ENCODE measurements at regions not wholly inside any gene's neighbourhood (a gene's known extent, or its start where the extent isn't known, plus 50 kb on each side); places are given as distances from the start of the nearest gene placed in this dataset.

DNA sequence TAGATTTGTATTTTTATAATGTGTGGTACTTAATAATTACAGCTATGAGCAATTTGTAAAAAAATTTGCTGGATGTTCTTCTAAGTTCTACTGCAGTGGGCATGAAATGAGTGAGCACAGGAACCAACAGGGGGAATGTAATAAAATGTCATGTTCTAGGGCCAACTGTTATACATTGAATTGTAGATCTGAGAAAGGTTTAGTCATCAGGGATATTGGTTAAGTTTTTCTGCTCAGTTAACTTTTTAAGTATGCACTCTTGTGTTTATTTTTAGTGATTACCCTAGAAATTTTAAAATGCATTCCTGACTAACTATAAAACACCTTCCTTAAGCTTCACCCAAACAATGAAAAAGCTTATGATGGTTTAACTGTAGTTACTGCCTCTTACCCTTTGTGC, 101.8 kb downstream of the CAND1 start:
- no peak for DNase-seq (ENCODE audit: low read depth)

DNA sequence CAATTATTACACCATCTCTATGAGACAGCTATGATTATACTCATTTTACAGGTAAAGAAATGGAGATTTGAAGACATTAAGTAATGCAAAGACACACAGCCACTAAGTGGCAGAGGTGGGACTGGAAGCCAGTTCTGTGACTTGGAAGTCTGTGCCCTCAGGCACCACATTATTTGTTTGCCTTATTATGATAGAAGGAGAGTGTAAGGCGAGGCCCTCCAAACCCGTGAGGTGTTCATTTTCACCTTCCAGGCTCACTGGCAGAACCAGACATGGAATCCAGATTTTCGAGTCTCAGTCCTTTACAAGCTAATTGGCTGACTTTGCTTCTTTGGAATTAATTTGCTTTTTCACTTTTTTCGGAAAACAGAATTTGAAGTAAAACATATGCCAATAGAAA, 107.9 kb downstream of the CAND1 start:
- DNase-seq (ENCODE audit: low read depth): no peak

DNA sequence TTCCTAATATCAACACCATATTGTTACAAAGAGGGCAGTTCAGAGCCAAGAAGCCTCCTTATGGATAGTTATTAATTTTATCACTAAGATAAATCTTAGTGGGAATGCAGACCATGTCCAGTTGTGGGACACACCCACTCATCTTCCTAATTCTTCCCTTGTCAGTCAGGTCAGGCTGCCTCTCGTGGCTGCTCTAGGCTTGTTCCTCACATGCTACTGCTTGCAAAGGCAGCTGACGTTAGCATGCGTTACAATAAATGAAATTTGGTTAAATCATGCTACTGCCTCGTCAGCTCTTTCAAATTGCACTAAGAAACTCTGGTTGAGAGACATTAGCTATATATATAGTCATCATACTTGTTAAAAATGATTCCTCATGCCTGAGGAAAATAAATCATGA, 108.4 kb downstream of the CAND1 start:
- DNase-seq (ENCODE audit: low read depth): no peak

DNA sequence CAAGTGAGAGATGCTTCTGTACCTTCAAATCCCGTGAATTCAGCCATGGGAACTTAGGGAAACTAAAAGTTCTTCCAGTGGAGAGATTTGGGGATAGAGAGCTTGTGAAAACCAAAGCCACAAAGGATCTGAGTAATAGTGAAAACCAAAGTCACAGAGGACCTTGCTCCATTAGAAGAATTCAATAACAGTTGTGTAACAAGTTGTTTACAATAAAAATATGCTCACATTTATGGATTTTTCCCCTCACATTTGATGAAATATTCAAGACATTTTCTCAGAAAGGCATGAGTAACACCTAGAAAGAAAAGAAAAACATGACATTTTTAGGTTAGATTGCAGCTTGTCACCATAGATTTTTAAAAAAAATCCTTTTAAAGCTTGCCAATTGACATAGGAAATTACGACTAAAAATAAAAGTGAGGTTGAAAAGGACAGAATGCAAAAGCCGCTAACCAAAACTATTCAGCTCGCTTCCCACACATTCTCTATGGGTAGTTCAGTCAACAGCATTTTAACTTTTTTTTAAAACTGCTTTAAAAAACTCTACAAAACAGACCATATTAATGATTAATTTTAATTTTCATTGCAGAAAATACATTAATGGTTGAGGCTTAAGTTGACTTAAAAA, 113.2 kb downstream of the CAND1 start:
- DNase-seq (ENCODE audit: low read depth): no peak

DNA sequence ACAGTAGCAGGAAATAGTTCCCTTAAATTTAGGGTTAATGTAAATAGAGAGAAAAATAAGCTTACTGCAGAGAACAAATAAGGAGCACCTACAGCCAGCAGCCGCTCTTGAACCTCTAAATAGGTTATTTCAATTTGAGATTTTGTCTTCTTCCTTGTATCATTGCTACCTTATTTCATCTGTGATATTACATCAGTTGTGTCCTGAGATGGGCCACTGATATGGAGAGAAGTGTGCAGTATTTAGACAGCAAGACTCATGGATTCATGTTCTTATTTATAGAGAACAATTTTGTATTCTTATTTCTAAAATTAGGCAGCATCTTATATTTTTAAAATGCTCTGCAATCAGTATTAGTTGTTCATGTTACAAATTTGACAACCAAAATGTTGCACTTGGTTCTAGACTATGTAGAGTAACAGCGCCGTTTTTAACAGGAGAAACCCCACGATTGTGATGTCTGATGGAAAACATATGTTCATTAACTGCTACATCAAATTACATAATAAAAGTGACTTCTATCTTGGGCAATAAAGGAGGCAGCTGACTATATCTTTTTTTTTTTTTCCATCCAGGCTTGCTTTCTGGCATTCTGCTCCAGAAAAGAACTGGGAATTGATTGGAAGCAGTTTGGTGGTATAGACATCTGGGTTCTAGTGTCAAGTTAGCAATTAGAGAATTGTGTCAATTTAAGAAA, 117.9 kb downstream of the CAND1 start:
- no peak for DNase-seq (ENCODE audit: low read depth)

DNA sequence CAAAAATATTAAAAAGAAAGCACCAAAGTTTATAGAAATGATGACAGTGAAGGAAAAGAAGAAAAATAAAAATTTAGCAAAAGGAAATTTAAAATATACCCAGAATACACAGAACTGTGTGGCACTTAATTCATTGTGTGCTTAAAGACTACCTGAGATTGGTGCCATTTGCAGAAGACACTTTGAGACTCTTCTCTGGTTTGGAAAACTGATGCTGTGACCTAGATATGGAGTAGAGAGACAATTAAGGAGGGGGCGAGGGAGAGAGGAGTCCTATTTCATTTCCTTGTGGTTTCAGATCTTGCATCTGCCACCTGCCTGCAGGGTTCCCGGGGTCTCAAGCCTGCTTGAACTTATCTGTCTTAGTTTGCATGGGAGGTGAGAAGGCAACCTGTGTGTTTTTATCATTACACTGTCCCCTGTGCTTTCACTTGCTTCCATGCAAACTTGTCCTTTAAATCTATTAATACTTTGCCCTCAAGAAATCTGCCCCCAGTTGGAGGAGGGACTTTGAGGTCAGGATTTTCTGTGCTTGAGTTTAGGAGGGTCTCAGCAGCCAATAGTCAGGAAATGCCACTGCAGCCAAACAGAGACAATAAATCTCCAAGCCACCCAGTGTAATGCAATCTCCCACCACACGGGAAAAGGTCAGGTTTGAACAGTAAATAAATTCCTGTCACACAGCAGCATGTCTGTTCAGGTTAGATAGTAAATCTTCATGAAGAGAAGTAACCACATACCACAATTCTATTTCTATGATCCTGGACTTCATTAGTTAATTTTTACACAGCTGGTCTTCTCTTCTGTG, 119.4 kb downstream of the CAND1 start:
- DNase-seq (ENCODE audit: low read depth): no peak

DNA sequence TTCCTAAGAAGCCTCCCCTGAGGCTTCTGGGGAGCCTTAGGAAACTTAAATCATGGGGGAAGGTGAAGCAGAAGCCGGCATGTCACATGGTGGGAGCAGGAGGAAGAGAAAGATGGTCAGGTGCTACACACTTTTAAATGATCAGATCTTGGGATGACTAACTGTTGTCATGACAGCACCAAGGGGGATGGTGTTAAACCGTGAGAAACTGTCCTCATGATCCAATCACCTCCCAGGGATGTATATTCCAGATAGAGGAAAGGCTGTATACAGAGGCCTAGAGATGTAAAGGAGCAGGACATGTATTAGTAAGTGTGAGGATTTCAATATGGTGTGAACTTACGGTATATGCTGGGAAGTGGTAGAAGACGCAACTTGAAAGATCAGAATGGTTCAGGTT, 121.1 kb downstream of the CAND1 start:
- no peak for DNase-seq (ENCODE audit: low read depth)

DNA sequence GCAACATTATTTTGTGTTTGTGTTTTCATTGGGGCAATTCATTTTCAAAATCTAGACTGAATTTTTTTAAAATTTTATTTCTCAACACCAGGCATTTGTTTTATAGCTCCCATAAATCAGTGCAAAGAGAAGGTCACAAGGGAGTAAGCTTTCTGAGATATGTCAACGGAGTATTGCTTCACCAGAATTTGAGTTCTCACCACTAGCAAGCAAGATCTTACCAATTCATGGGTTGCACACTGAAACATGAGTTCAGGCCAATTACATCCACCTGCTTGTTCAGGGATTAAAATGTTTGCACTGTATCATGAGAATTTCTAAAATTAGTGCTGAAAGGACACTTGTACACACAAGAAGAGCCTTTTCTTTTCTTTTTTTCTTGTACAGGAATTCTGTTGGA, 121.9 kb downstream of the CAND1 start:
- no peak for DNase-seq (ENCODE audit: low read depth)

DNA sequence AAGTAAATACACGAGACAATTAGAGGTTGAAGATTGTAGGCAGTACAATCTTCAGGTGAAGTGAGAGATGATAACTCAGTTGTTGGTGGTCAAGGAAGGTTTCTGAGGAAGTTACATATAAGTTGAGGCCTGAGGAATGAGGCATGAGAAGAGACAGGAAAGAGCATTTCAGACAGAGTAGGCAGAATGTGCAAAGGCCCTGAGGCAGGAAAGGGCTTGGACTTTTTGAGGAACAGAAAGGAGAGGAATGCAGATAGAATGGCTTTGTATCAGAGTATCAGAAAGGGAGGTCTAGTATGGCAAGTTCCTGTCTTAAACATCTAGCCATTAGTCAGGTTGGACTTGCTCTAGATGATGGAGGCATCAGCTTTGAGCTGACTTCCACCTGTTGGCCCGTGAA, 122.5 kb downstream of the CAND1 start:
- no peak for DNase-seq (ENCODE audit: low read depth)

DNA sequence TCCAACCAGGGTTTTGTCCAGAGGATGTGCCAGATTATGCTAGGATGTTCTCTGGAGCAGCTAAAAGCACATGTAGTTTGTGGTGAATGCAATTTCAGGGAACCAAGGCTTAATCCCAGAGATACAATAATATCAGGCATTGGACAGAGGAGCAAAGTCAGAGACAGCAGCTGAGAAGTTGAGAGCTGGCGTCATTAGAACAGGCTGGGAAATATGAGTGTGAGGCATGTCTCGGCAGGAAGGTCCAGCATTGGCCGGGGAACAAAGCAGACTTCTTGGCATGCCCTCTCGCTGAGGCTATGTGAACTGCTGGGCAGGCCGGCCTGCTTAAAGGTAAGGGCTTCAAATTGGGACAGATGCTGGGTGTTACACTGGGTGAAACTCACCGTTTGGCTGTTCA, 125.4 kb downstream of the CAND1 start:
- DNase-seq (ENCODE audit: low read depth): no peak

DNA sequence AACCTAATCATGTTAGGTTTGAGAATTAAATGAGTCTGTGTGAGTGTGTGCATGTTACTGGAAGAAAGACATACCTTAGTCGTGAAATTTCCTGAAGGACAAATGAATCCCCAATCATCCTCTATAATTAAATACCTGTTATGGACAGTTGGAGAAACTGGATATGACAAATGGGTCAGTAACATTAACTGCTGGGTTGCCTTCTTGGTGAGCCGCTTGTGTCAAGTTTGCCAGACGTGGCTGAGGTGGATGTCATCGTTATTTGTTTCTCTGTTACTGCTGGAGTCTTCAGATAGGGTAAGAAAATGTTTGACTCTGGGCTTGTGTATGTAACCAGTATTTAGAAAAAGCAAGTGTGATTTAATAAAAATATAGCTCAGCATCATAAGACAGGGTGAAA, 131.6 kb downstream of the CAND1 start:
- DNase-seq (ENCODE audit: low read depth): no peak

DNA sequence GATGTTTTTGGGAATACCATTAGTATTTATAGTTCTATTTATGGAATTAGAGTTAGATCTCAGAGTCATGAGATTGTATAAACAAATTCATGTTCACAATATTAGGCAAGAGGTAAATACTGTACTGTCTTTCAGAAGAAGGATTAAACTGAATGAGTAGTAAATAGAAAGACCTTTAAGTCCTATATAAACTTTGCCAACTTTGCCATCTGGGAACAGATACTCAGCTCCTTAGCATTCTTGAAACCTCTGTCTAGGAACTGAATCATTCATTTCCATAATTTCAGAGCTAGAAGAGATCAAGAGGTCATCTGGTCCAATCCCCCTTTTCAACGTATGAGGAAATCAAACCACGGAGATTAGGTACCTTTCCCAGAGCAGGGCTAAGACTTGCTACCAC, 141.1 kb downstream of the CAND1 start:
- no peak for DNase-seq (ENCODE audit: low read depth)

DNA sequence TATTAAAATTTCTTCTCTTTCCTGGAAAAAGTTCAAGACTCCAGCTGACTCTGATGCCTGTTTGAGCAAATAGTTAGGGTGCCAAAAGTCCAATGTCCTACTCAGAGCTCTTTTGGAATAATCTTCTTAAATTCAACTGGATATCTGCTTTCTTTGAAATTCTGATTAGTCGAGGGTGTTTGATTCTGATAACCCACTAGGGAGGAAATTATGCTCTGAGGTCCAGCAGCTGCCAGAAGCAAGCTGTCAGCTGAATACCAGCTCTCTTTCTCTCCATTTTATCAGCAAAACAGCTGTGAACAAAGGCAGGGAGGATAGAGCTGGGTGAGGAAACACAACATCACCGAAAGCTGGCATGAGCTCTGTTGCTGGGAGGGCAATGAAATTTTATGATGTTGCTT, 141.5 kb downstream of the CAND1 start:
- DNase-seq (ENCODE audit: low read depth): no peak

DNA sequence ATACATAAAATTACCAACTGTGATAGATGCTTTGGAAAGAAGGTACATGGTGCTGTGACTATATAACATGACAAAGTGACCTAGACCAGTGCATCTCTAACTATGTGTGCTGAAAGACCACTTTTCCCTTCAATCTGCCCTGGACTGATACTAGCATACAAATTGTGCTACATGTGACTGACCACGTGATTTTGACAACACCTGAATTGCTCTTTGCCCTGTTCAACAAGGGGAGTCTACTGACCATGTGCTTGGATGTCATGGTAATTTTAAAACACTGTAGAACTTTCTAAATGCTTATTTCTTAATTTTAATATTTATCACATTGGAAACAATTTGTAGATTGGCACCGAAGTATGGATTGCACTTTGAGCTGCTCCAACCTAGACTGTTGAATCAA, 142.4 kb downstream of the CAND1 start:
- DNase-seq (ENCODE audit: low read depth): no peak

DNA sequence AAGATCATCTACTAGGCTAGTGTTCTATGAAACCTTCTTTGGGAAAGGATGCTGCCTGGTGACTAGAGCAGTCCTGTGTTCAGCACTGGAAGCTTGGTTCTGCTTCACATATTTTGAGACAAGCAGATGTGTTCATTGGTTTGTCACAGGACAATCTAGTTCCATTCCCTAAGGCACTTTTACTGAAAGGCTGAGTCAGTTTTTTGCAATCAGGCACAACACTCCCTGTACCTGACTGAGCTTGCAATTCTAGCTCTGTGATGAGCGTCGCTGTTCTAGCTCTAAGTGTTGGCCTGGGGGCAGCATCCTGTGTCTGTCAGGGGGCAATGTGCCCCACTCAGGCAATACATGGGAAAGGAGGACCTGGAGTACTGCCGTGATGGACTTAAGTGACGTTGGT, 144.4 kb downstream of the CAND1 start:
- DNase-seq (ENCODE audit: low read depth): no peak

DNA sequence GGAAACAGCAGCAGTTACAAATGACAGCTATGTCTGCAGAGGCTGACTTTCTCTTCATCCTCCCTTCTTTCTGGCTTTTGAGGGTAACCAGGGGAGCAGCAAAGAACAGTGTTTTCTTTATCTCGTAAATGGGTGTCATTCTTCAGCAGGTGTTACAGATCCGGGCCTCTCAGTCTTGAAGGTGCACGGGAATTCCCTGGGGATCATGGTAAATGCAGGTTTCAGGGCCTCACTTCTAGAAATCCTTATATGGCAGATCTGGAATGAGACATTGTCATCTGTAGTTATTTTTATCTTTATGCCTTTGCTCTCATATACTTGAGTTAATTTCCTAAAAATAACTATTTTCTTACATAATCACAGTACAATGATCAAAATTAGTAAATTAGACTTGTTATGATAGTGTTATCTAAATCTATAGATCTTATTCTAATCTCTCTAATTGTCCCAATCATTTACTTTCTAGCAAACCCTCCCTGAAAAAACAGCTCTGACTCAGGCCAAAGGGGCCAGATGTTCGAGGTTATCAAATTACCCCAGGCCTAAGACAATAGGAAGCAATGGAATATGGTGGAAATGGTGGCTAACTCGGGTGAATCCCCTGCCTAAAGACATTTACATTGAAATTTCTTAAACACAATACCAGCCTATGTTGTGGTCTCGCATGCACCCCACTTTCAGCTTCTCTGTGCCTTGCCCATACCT, 145.0 kb downstream of the CAND1 start:
- no peak for DNase-seq (ENCODE audit: low read depth)

DNA sequence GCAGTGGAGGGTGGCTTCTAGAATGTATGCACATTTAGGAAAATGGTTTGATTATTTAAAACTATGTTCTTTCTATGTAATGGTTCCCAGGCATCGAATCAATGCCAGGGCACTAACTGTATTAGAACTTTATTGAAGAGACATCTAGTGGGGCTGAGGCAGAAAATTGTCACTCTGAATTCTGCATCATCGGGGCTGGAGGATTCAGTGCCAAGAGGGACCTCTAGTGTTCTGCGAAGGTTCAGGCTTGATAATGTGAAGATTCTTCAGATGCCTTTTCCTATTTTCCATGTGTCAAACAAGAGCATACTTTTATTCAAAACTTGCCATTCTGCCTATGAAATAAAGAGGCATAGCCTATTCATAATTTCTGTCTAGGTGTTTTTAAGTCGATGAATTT, 146.3 kb downstream of the CAND1 start:
- no peak for DNase-seq (ENCODE audit: low read depth)

DNA sequence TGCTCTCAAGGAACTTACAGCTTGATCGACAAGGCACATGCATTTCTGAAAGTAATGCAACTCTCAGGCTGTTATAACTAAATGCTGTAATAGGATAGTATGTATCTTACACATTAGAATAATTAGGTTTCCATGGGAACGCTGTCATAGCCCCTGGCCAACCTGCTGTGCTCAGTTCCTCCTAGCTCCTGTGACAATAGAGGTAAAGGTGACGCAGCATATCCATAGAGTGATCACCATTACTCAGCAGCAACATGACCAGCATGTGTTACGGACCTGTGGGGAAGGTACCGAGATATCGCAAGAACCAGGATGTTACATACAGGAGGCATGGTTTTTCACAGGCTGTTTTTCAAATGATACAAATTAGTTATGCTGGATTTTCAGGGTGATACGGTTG, 150.7 kb downstream of the CAND1 start:
- no peak for DNase-seq (ENCODE audit: low read depth)

DNA sequence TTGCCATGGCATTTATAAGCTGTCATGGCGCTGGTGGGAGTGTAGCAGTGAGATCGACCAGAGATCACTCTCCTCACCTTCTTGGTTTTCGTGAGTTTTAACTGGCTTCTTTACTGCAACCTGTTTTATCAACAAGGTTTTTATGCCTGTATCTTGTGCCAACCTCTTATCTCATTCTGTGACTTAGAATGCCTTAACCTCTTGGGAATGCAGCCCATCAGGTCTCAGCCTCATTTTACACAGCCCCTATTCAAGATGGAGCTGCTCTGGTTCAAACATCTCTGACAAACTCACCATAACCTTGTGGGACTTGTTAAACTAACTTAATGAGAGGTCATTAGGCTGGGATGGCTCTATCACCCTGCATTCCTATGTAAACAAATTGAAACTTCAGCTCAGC, 151.3 kb downstream of the CAND1 start:
- no peak for DNase-seq (ENCODE audit: low read depth)

DNA sequence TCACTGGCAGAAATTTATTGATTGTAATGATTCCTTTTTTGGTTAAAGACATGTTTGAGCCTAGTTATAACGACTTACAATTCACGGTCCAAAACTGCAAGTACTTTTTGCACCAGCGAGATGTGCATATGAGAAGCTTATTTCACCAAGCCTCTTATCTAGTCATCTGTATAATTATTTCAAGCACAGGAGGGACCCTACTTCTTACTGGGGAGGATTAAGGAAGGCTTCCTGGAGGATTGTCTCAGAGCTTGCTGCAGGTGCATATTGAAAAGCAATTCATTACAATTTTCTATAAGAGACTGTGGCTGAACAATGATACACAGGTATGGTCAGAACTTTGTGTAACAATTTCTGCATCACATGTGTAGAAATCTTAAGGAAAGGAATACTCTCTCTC, 152.9 kb downstream of the CAND1 start:
- DNase-seq (ENCODE audit: low read depth): no peak

DNA sequence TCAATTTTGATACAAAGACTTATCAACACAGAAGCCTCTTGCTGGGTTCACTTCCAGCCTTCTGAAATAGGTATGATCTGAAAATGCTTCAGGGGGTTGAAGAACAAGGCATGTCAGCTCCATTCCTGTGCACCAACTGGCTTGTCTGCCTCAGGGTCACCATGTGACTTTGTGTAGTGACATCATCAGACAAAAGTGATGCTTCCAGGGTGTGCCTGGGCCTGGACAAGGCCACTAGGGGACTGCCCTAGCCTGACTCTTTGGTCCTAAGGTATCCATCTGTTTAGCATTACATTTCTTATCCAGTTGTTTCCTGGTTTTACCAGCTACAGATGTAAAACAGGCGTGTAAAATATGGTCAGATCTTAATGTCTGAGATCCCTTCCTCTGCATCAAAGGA, 155.6 kb downstream of the CAND1 start:
- no peak for DNase-seq (ENCODE audit: low read depth)

DNA sequence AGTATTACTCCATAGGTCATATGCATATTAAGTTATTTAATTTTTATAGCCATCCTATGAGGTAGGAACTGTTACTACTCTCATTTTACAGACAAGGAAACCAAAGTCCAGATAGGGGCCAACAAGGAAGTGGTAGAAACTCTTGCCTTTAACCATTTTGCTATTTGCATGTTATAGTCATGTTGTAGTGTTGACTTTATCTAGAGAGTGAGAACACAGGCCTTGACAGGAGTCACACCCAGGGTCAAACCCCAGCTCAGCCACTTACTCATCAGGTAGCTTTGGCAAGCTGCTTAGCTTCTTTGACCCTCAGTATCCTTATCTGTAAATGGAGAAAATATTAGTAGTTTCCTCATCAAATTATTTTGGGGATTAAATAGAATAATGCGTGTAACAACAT, 156.2 kb downstream of the CAND1 start:
- no peak for DNase-seq (ENCODE audit: low read depth)

DNA sequence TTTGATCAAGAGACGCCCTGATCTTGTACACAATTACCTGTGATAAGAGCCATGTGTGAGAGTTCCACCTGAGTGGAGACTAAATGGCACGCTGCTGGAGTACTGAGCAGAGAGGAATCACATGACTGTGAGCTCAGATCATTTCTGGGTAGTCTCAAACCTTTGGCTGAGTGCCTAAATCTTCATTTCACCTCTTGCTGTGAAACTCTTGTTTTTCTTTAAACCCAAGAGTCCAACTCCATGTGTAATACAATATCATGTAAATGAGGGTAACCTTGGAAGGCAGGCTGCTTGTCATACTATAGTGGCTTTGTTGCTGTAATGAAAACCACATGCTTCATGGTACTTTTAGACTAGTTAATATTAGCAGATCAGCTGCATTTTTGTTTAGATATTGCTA, 156.9 kb downstream of the CAND1 start:
- DNase-seq (ENCODE audit: low read depth): no peak

Data from activated T-helper 9 cell treated with anti-CD3 and anti-CD28 coated beads, Interleukin-2, amount 50 U/mL, for 16 hours (primary cell).